GM21528 (cell line): ENCODE measurements at regions not wholly inside any gene's neighbourhood (a gene's known extent, or its start where the extent isn't known, plus 50 kb on each side); places are given as distances from the start of the nearest gene placed in this dataset.

Experiments used
- ATAC-seq: cut with Tn5 transposase; IDR thresholded peaks from one replicate; pipeline ENCODE4 v1.9.1; 2021; ENCODE audit warnings: mild to moderate bottlenecking, moderate library complexity; ENCODE audit not compliant: unreplicated experiment, low FRiP score

DNA sequence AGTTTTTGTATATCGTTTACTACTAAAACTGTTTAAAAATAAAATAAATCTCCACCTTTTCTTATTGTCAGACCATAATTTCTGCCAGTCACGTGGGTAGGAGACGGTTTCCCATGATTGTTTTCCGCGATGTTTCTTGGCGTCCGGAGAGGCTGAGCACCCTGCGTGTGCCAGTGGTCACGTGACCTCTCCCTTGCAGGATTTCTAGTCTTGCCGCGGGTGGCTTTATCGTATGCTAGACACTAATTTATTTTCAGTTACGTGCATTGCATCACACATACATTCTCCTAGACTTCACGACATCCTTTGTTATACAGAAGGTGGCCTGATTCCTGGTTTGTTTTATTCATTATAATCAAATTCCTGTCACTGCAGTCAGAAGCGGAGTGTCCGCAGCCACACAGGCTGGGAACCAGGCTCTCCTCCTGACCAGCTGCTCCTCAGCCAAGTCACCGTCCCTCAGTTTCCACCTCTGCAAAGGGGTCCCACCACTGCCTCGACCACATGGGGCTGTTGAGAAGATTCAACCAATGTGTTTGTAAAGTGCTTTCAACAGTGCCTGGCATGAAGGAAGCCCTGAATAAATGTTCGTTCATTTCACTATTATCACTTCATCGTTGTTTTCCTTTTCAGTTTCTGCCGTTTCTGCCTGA is 203.2 kb upstream of the PPP2R2D start:
- no peak for ATAC-seq

- no peak for ATAC-seq
Observed at GRCh38 chr10:131698232-131698631, 202.6 kb upstream of the PPP2R2D start.

GRCh38 chr10:131698986-131699385 is 201.8 kb upstream of the PPP2R2D start:
- no peak for ATAC-seq

DNA sequence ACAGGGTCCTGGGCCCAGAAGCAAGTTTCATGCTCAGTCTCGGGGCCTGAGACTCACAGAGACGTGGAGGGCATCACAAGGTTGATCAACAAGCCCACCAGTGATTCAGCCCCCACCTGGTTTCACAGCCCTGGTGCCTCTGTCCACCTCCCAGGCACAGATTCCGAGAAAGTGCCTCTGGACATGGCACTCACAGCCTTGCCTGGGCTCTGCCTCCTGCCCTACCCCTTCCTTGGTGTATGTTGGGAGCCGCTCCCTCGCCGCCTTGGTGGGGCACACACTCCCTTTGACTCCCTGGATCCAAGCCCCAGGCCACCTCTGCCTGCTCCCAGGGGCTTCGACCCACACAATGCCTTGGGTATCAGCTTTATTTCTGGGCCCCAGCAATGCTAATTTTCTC is 200.8 kb upstream of the PPP2R2D start:
- no peak for ATAC-seq

GRCh38 chr10:131700506-131700905 is 200.3 kb upstream of the PPP2R2D start:
- no peak for ATAC-seq

- ATAC-seq, result no peak
Observed at GRCh38 chr10:131701131-131701947, 199.5 kb upstream of the PPP2R2D start.

- ATAC-seq, result no peak
Observed at GRCh38 chr10:131702531-131703356, 198.1 kb upstream of the PPP2R2D start.

DNA sequence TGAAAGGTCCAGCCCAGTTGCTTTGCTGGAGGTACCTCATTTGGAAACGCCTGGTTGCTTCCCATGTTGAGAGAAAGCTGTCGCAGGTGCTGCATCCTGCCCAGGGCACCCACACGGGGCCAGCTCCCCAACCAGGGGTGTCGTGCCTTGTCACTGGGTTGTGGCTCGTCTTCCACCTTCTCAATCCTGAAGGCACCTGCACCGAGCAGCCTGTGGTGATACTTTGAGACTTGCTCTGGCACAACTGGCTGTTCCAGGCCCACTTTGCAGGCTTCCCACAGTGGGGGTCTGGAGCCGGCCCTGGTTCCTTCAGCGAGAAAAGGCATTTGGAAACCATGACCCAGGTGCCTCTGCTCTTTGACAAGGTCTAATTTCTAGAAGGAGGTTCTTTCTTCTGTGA is 197.3 kb upstream of the PPP2R2D start:
- ATAC-seq, result no peak

DNA sequence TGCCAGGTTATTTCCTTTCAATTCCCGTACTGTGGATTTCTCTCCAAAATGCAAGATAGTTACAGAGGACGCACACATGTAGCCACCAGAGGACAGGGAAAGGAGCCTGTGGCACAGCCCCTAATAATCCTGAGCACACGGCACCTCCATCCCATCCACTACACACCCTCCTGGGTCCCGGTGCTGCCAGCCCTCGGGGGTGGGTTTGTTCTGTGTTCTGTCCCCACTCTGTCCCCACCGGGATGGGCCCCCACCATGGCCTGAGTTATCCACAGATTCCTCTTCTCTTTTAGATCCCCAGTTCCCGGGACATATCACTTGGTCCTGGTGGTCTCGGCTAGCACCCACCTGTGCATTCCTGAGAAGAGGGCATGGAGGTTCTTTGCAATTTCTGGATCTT is 196.9 kb upstream of the PPP2R2D start:
- ATAC-seq, result no peak

- ATAC-seq, result no peak
Observed at GRCh38 chr10:131706476-131706875, 194.3 kb upstream of the PPP2R2D start.

GRCh38 chr10:131706952-131707351 is 193.9 kb upstream of the PPP2R2D start:
- ATAC-seq, result no peak

DNA sequence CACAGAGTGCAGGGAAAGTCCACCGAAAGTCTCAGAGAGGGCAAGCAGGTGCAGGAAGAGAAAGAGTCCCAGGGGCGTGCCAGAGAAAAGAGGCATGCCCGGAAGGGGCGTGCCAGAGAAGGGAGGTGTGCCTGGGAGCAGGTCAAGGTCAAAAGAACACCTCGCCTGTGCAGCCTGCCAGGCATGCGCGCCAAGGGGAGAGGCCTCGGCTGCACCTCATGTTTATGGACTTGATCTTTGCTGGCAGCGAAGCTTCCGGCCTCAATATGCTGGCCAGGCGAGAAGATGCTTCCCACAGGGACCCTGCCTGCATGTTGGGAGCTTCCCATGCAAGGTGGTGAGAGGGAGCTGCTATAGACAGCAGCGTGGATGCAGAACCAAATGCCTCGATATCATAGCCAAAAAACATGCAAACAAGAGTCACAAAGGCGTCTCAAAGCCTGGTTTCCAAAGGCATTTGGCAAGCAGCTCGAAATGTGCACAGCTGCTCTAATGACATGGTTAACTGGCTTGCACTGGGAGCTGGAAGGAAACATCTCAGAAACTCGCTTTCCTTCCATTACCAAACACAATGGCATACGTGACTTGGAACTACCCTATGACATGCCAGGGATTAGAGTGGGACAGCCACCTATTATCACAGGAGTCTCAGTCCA is 192.5 kb upstream of the PPP2R2D start:
- no peak for ATAC-seq

DNA sequence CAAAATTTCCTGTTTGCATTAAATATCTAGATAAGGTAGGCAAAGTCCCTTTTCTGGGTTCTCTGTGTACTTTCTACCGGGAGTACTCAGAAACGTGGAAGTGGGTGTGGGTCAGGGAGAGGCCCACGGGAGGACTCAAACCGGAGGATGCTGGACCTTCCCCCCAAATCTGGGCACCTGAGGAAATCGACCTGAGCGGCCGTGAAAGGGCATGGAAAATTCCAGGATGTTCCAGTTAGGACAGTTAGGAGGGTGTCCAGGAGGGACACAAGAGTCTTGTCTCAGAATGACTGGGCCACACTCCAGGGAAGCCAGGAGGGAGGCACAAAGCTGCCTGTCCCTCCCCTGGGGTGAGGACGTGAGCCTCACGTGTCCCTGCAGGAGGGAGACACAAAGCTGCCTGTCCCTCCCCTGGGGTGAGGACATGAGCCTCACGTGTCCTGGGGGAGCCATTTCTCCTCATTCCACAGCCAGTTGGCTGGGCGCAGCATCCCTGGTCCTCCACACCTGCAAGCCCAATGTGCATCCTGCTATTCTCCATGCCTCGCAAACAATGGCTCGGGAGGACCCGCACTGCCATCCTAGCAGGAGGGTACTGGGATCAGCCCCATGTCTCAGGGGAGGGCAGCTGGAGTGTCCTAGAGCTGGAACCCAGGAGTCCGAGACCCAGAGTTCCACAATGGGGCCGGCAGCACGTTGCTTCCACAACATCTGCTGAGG is 190.5 kb upstream of the PPP2R2D start:
- no peak for ATAC-seq

DNA sequence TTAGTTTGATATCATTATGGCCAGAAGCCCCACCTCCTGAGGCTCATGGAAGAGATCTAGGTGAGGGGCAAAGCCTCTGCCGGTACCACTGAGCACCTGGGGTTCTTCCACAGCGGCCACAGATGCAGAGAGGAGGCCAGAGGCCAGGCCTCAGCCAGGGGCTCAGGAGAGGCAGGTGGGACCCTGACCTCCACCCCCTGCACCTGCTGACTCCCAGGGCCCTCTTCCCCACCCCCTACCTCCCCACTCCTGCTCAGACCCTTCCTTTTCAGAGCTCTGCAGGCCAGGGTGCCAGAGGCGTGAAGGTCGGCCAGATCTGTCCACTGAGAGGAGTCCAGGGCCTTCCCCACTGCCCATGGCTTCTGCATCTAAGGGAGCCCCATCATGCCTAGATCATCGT is 178.7 kb upstream of the PPP2R2D start:
- ATAC-seq, result no peak

GRCh38 chr10:131722525-131723264 is 178.1 kb upstream of the PPP2R2D start:
- ATAC-seq, result no peak

DNA sequence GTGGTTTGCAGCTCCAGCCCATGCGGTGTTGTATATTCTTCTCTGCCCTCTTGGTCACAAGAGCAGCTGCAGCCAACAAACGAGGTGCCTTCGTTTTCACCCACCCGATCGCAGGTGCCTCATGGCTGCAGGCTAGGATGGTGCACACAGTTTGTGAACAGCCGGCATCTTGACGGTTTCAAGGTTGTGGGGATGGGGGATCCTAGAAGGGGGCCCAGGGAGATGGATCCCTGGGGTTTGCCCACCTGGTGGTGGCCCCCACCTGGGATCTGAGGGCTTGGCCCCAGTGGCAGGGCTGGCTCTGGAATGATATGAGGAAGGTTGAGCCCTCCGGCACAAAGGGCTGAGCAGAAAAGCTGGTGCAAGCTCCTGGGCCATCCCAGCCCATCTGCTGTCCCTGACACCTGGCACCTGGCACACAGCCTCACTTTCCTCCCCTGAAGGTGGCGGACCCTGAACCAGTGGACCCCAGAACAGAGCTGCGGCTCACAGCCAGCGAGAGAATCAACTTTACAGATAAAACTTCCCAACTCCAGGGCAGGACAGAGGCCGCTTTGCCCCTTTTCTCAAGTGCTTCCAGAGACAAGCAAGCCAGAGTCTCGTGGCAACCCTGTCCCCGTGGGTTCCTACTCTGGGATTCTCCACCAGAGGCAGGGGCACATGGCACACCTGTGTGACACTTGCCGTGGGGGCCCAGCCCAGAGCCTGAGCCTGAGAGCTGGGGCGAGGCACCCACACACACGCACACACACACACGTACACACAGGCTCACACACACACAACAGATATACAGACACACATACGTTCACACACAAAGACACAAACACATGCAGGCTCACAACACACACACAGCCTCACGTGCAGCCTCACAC is 177.3 kb upstream of the PPP2R2D start:
- ATAC-seq, result no peak

- ATAC-seq, result no peak
Observed at GRCh38 chr10:131724169-131724545, 176.7 kb upstream of the PPP2R2D start.

DNA sequence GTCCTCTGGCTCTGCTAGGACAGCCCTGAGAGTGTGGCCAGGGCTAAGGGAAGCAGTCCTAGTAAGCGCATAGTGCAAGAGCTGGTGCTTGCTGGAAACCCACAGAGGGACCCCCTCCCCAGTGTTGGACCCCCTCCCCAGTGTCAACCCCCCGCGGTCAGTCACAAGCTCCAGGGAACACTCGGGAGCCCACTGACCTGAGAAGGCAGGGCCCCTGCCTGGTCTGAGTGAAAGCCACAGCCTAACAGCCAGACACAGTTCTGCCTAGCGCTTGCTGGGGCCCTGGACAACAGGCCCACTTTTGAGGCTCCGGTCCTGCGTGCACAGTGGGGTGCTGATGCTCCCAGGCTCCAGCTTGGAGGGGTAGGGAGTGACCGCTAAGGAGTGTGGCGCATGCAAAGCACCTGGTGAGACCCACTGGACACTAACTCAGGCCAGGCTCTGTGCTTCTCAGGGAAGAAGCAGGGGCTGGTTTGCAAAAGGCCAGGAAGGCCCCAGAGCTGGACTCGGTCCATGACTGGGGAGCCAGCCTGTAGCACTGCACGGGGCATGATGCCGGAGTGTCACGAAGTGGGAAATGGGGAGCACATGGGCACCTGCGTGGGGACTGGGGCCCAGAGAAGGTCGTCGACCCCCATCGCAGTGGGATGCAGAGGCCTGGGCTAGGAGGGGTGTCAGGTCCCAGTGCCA is 175.8 kb upstream of the PPP2R2D start:
- no peak for ATAC-seq
